ENCODE measurements at regions not wholly inside any gene's neighbourhood (a gene's known extent, or its start where the extent isn't known, plus 50 kb on each side); places are given as distances from the start of the nearest gene placed in this dataset.

DNA sequence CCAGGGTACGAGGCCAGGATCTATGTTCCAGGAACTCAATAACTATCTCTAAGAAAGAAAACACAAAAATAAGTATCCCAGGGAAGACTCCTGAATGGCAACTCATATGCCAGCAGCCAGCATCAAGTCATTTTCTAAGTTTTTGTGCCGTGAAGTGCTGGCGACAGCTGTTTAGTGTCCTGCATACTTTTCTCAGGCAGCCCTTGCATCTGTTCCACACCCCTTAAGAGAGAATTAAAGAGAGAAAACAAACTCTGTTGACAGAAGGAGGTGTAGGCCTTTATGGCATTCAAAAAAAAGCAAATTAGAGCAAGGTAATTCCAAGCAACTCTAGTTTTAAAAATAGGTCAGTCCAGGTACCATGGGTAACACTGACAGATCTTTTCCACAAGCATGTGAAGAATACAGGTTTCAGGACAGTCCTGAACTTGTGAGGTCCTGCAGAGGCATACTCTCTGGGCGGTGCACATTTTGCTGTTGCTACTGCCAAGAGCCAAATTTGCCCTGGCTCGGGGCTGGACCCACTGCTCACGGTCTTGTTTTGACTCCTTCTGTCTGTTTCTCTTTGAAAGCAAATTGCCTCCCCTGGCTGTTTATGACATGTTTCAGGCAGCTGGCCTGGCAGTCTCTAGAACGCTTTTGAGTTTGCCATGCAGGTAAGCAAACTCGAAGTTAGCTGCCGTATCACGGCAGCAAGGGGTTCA is 252.1 kb upstream of the ADAMTS9 start:
- Histone ChIP-seq H3K9ac (no peak overlapping the region), H3F3A (ENCODE audit: insufficient read depth) (no peaks in the 10 kb centered on the region), H3K36me3 (ENCODE audit: low read depth) (no peaks in the 10 kb centered on the region), H3K9me2 (ENCODE audit: insufficient read depth) (no peaks in the 10 kb centered on the region), H4K20me1 (ENCODE audit: insufficient read depth) (no peaks in the 10 kb centered on the region), H2AFZ (no peak overlapping the region), H3K27ac (no peak overlapping the region), H3K4me3 (no peak overlapping the region), H3K79me2 (ENCODE audit: insufficient read depth) (no peaks in the 10 kb centered on the region), H3K27me3 (replicated peaks; ENCODE audit: insufficient read depth) (0 out of 2 replicates have a peak, but pooled peaks cover 4% of the 10 kb centered on the region), H3K4me1 (ENCODE audit: insufficient read depth) (no peaks in the 10 kb centered on the region), H3K9me3 (ENCODE audit: low read depth) (no peaks in the 10 kb centered on the region), H3K4me2 (ENCODE audit: unreplicated experiment) (no peak overlapping the region)
- WGBS, 2 experiments (ENCODE audit: low coverage in 1 of 2, low lambda C conversion rate in 2 of 2, missing lambda C conversion rate in 2 of 2) = 74 to 79% methylated on average over 10 of the region's 10 CpGs
- no peak for DNase-seq
- TF ChIP-seq EZH2phosphoT487 (IDR thresholded peaks at IDR 0.05; ENCODE audit: insufficient read depth, low read depth) (no peak), EZH2 (IDR thresholded peaks at IDR 0.05; ENCODE audit: insufficient read depth, poor library complexity, severe bottlenecking) (no peak)
- in situ Hi-C loops (cut with MboI) = no loop called here

DNA sequence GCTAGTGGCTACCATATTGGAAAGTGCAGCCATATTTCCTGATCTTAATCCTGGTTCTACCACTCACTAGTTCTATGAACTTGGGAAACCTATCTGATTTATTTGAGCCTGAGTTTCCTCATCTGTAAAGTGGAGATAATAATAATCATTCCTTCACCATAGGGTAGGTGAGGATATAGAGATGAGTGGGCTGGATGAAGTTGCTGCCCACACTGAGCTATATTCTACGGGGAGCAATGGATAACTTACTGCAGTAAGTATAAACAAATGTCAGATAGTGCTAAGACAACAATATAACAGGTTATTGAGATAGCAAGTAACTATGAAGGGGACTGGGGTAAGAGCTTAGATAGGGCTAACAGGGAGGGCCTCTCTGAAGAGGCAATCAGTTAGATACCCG is 251.5 kb upstream of the ADAMTS9 start:
- TF ChIP-seq EZH2 (IDR thresholded peaks at IDR 0.05; ENCODE audit: insufficient read depth, poor library complexity, severe bottlenecking) = no peak
- TF ChIP-seq EZH2phosphoT487 (IDR thresholded peaks at IDR 0.05; ENCODE audit: insufficient read depth, low read depth) = no peak
- Histone ChIP-seq H2AFZ (no peak overlapping the region), H3K9ac (no peak overlapping the region), H3K9me3 (ENCODE audit: low read depth) (no peaks in the 10 kb centered on the region), H3K36me3 (ENCODE audit: low read depth) (no peaks in the 10 kb centered on the region), H3K4me2 (ENCODE audit: unreplicated experiment) (no peak overlapping the region), H3K4me3 (no peak overlapping the region), H3K27me3 (replicated peaks; ENCODE audit: insufficient read depth) (0 out of 2 replicates have a peak, but pooled peaks cover 4% of the 10 kb centered on the region), H4K20me1 (ENCODE audit: insufficient read depth) (no peaks in the 10 kb centered on the region), H3K9me2 (ENCODE audit: insufficient read depth) (no peaks in the 10 kb centered on the region), H3F3A (ENCODE audit: insufficient read depth) (no peaks in the 10 kb centered on the region), H3K27ac (no peak overlapping the region), H3K79me2 (ENCODE audit: insufficient read depth) (no peaks in the 10 kb centered on the region), H3K4me1 (ENCODE audit: insufficient read depth) (no peaks in the 10 kb centered on the region)
- DNase-seq = no peak
- in situ Hi-C loops (cut with MboI) = no loop called here
- 46% methylated on average over 2 of the region's 2 CpGs for WGBS, 2 experiments (ENCODE audit: low coverage in 1 of 2, low lambda C conversion rate in 2 of 2, missing lambda C conversion rate in 2 of 2)

- no peaks in the 10 kb centered on the region for H4K20me1 ChIP-seq (ENCODE audit: insufficient read depth)
- no peaks in the 10 kb centered on the region for H3K36me3 ChIP-seq (ENCODE audit: low read depth)
- DNase-seq = no peak
- in situ Hi-C loops (cut with MboI) = no loop called here
- H3K4me3 ChIP-seq = no peak overlapping the region
- no peaks in the 10 kb centered on the region for H3K9me2 ChIP-seq (ENCODE audit: insufficient read depth)
- H3K27me3 ChIP-seq (replicated peaks; ENCODE audit: insufficient read depth) = no peaks in the 10 kb centered on the region
- H3K4me2 ChIP-seq (ENCODE audit: unreplicated experiment) = no peak overlapping the region
- H2AFZ ChIP-seq = no peak overlapping the region
- H3K79me2 ChIP-seq (ENCODE audit: insufficient read depth) = no peaks in the 10 kb centered on the region
- H3K4me1 ChIP-seq (ENCODE audit: insufficient read depth) = no peaks in the 10 kb centered on the region
- no peak overlapping the region for H3K9ac ChIP-seq
- no peaks in the 10 kb centered on the region for H3K9me3 ChIP-seq (ENCODE audit: low read depth)
- H3F3A ChIP-seq (ENCODE audit: insufficient read depth) = no peaks in the 10 kb centered on the region
- no peak overlapping the region for H3K27ac ChIP-seq
- TF ChIP-seq EZH2 (IDR thresholded peaks at IDR 0.05; ENCODE audit: insufficient read depth, poor library complexity, severe bottlenecking) = no peak
- TF ChIP-seq EZH2phosphoT487 (IDR thresholded peaks at IDR 0.05; ENCODE audit: insufficient read depth, low read depth) = no peak
- WGBS, 2 experiments (ENCODE audit: low coverage in 1 of 2, low lambda C conversion rate in 2 of 2, missing lambda C conversion rate in 2 of 2) = 41 to 58% methylated on average over 1 of the region's 1 CpG
These were observed 248.8 kb upstream of the ADAMTS9 start for GRCh38 chr3:64936556-64936955.

- H3F3A ChIP-seq (ENCODE audit: insufficient read depth) = no peaks in the 10 kb centered on the region
- H3K27ac ChIP-seq = no peak overlapping the region
- no peaks in the 10 kb centered on the region for H3K79me2 ChIP-seq (ENCODE audit: insufficient read depth)
- no peaks in the 10 kb centered on the region for H3K9me3 ChIP-seq (ENCODE audit: low read depth)
- H3K9me2 ChIP-seq (ENCODE audit: insufficient read depth) = no peaks in the 10 kb centered on the region
- H3K4me1 ChIP-seq (ENCODE audit: insufficient read depth) = no peaks in the 10 kb centered on the region
- no peak overlapping the region for H3K4me2 ChIP-seq (ENCODE audit: unreplicated experiment)
- H2AFZ ChIP-seq = no peak overlapping the region
- no peak for TF ChIP-seq EZH2phosphoT487 (IDR thresholded peaks at IDR 0.05; ENCODE audit: insufficient read depth, low read depth)
- no peak for TF ChIP-seq EZH2 (IDR thresholded peaks at IDR 0.05; ENCODE audit: insufficient read depth, poor library complexity, severe bottlenecking)
- H3K27me3 ChIP-seq (replicated peaks; ENCODE audit: insufficient read depth) = no peaks in the 10 kb centered on the region
- 4 to 5% methylated on average over 2 of the region's 2 CpGs for WGBS, 2 experiments (ENCODE audit: low coverage in 1 of 2, low lambda C conversion rate in 2 of 2, missing lambda C conversion rate in 2 of 2)
- no peaks in the 10 kb centered on the region for H3K36me3 ChIP-seq (ENCODE audit: low read depth)
- in situ Hi-C loops (cut with MboI) = no loop called here
- no peak overlapping the region for H3K9ac ChIP-seq
- H3K4me3 ChIP-seq = no peak overlapping the region
- no peaks in the 10 kb centered on the region for H4K20me1 ChIP-seq (ENCODE audit: insufficient read depth)
- DNase-seq = no peak
These were observed 248.2 kb upstream of the ADAMTS9 start for GRCh38 chr3:64935971-64936370.
